ENCODE measurements at regions not wholly inside any gene's neighbourhood (a gene's known extent, or its start where the extent isn't known, plus 50 kb on each side); places are given as distances from the start of the nearest gene placed in this dataset.

- 92% methylated on average over 1 of the region's 1 CpG for WGBS (ENCODE audit: insufficient coverage)
- no peak overlapping the region for H3K27ac ChIP-seq (ENCODE audit: low read length)
Measured at GRCh38 chr7:41603985-41604384, 98.9 kb downstream of the INHBA start.

DNA sequence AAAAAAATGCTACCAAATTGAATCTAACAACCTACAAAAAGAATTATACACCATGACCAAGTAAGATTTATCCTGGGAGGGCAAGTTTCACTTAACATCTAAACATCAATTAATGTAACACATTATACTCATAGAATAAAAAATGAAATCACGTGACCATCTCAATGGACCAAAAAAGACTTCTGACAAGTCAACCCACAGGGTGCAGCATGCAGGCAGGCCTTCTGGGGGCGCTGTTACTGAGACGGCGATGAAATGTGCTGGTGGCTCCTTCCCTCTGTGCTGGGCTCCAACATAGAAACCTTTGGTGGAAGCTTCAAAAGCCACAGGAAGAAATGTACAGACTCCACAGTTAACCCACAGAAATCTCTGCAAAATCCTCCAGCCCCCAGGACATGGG, 103.1 kb downstream of the INHBA start:
- no peak for ATAC-seq
- intact Hi-C loops (cut with micrococcal nuclease): no loop called here

More at GRCh38 chr7:41603985-41604384, 98.9 kb downstream of the INHBA start:
- intact Hi-C loops (cut with micrococcal nuclease): no loop called here
- Histone ChIP-seq H3K9me3 (ENCODE audit: control insufficient read depth, insufficient read depth, low read length) (no peaks in the 10 kb centered on the region), H3K4me3 (ENCODE audit: low read length) (no peak overlapping the region), H3K4me1 (ENCODE audit: control insufficient read depth, insufficient read depth, low read length) (no peaks in the 10 kb centered on the region), H3K36me3 (ENCODE audit: control insufficient read depth, insufficient read depth, low read length) (no peaks in the 10 kb centered on the region), H3K27me3 (ENCODE audit: control insufficient read depth, insufficient read depth, low read length) (no peaks in the 10 kb centered on the region)
- DNase-seq (no peak), ATAC-seq (no peak)
- Mint-ChIP-seq H3K9me3 (peaks cover 0 to 5% of the 10 kb centered on the region in 2 donors), H3K4me1 (no peaks in the 10 kb centered on the region), H3K36me3 (no peaks in the 10 kb centered on the region), H3K27ac (no peak overlapping the region), H3K27me3 (ENCODE audit: low read depth in 2 of 2) (no peaks in the 10 kb centered on the region), H3K4me3 (no peak overlapping the region)
- TF ChIP-seq, protein P1, sequence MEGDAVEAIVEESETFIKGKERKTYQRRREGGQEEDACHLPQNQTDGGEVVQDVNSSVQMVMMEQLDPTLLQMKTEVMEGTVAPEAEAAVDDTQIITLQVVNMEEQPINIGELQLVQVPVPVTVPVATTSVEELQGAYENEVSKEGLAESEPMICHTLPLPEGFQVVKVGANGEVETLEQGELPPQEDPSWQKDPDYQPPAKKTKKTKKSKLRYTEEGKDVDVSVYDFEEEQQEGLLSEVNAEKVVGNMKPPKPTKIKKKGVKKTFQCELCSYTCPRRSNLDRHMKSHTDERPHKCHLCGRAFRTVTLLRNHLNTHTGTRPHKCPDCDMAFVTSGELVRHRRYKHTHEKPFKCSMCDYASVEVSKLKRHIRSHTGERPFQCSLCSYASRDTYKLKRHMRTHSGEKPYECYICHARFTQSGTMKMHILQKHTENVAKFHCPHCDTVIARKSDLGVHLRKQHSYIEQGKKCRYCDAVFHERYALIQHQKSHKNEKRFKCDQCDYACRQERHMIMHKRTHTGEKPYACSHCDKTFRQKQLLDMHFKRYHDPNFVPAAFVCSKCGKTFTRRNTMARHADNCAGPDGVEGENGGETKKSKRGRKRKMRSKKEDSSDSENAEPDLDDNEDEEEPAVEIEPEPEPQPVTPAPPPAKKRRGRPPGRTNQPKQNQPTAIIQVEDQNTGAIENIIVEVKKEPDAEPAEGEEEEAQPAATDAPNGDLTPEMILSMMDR (IDR thresholded peaks at IDR 0.05): no peak

GRCh38 chr7:41592794-41593193, 110.1 kb downstream of the INHBA start:
- TF ChIP-seq, protein P1 (IDR thresholded peaks at IDR 0.05): no peak
- no peak overlapping the region for H3K27ac ChIP-seq (ENCODE audit: low read length)
- Mint-ChIP-seq H3K27ac (no peak overlapping the region), H3K27me3 (ENCODE audit: low read depth in 2 of 2) (no peaks in the 10 kb centered on the region), H3K9me3 (peaks cover 15 to 16% of the 10 kb centered on the region in 2 donors), H3K36me3 (peaks cover 19% of the 10 kb centered on the region), H3K4me1 (no peaks in the 10 kb centered on the region), H3K4me3 (no peak overlapping the region)
- no peaks in the 10 kb centered on the region for H3K9me3 ChIP-seq (ENCODE audit: control insufficient read depth, insufficient read depth, low read length)
- no peaks in the 10 kb centered on the region for H3K4me1 ChIP-seq (ENCODE audit: control insufficient read depth, insufficient read depth, low read length)
- intact Hi-C loops (cut with micrococcal nuclease): no loop called here
- H3K27me3 ChIP-seq (ENCODE audit: control insufficient read depth, insufficient read depth, low read length): no peaks in the 10 kb centered on the region
- no peaks in the 10 kb centered on the region for H3K36me3 ChIP-seq (ENCODE audit: control insufficient read depth, insufficient read depth, low read length)
- no peak for DNase-seq
- H3K4me3 ChIP-seq (ENCODE audit: low read length): no peak overlapping the region
- no peak for ATAC-seq

More for the DNA sequence above, 103.1 kb downstream of the INHBA start:
- no peak for DNase-seq
- TF ChIP-seq, protein P1 (IDR thresholded peaks at IDR 0.05): no peak
- H3K4me1 ChIP-seq (ENCODE audit: control insufficient read depth, insufficient read depth, low read length): no peaks in the 10 kb centered on the region
- H3K4me3 ChIP-seq (ENCODE audit: low read length): no peak overlapping the region
- H3K36me3 ChIP-seq (ENCODE audit: control insufficient read depth, insufficient read depth, low read length): no peaks in the 10 kb centered on the region
- Mint-ChIP-seq H3K36me3 (peaks cover 14% of the 10 kb centered on the region), H3K4me1 (no peaks in the 10 kb centered on the region), H3K9me3 (peaks cover 10 to 14% of the 10 kb centered on the region in 2 donors), H3K4me3 (no peak overlapping the region), H3K27me3 (ENCODE audit: low read depth in 2 of 2) (no peaks in the 10 kb centered on the region), H3K27ac (no peak overlapping the region)
- H3K9me3 ChIP-seq (ENCODE audit: control insufficient read depth, insufficient read depth, low read length): no peaks in the 10 kb centered on the region
- H3K27ac ChIP-seq (ENCODE audit: low read length): no peak overlapping the region
- H3K27me3 ChIP-seq (ENCODE audit: control insufficient read depth, insufficient read depth, low read length): no peaks in the 10 kb centered on the region
- 85% methylated on average over 4 of the region's 4 CpGs for WGBS (ENCODE audit: insufficient coverage)

DNA sequence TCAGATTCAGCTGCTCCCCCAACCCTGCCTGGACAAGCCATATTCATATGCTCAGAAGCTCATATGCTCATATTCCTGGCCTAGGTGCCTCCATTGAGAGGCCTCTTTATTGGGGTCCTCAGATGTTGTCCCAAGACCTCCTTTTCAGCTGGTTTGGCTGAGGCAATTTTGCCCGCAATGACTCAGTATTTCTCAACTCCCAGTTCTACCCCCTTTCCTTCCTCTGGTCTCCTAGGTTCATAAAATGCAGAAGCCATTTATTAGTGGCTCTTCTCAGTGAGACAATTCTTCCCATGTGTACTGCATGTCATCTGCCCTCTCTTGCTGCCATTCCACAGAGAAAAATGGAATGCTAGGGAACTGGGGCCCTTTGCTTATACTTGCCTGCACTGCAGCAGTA, 110.7 kb downstream of the INHBA start:
- Histone ChIP-seq H3K36me3 (ENCODE audit: control insufficient read depth, insufficient read depth, low read length) (no peaks in the 10 kb centered on the region), H3K4me1 (ENCODE audit: control insufficient read depth, insufficient read depth, low read length) (no peaks in the 10 kb centered on the region), H3K27me3 (ENCODE audit: control insufficient read depth, insufficient read depth, low read length) (no peaks in the 10 kb centered on the region), H3K27ac (ENCODE audit: low read length) (no peak overlapping the region), H3K9me3 (ENCODE audit: control insufficient read depth, insufficient read depth, low read length) (no peaks in the 10 kb centered on the region), H3K4me3 (ENCODE audit: low read length) (no peak overlapping the region)
- Mint-ChIP-seq H3K4me3 (no peak overlapping the region), H3K27ac (no peak overlapping the region), H3K9me3 (peaks cover 13 to 16% of the 10 kb centered on the region in 2 donors), H3K27me3 (ENCODE audit: low read depth in 2 of 2) (no peaks in the 10 kb centered on the region), H3K36me3 (peaks cover 19% of the 10 kb centered on the region), H3K4me1 (no peaks in the 10 kb centered on the region)
- ATAC-seq (no peak), DNase-seq (no peak)
- WGBS (ENCODE audit: insufficient coverage): 87% methylated on average over 1 of the region's 1 CpG
- intact Hi-C loops (cut with micrococcal nuclease): no loop called here
- TF ChIP-seq, protein P1 (IDR thresholded peaks at IDR 0.05): no peak

Data from natural killer cell (primary cell).